Common myeloid progenitor, CD34-positive (primary cell): ENCODE measurements at regions not wholly inside any gene's neighbourhood (a gene's known extent, or its start where the extent isn't known, plus 50 kb on each side); places are given as distances from the start of the nearest gene placed in this dataset.
A peak's percentile ranks its signal among the peaks of the same experiment; 100 is the strongest.

Experiments
- CTCF ChIA-PET: fragments of 350-600 bp; sonication (Branson Sonifier 250); formaldehyde crosslinking; loops from one replicate; lab custom pipeline; 2021; ENCODE audit warnings: antibody characterized with exemption; lab: Charles Lee
- POLR2A ChIA-PET: fragments of 350-600 bp; sonication (Branson Sonifier 250); formaldehyde crosslinking; loops from one replicate; lab custom pipeline; 2021; ENCODE audit warnings: antibody characterized with exemption; lab: Charles Lee
- DNase-seq, 3 donors: peaks; one replicate each; pipeline versions ENCODE4 v3.0.0 to v3.0.0-alpha.2; 2013
- H3K27ac ChIP-seq, 2 experiments: 1 replicate in 1 of 2; 2 replicates in 1 of 2; pipeline ENCODE4 v1.7.0; 2013; ENCODE audit warnings: inconsistent platforms in 2 of 2, low read length in 2 of 2, mild to moderate bottlenecking in 2 of 2, low read depth in 1 of 2, moderate library complexity in 1 of 2; ENCODE audit not compliant: severe bottlenecking in 2 of 2, insufficient read depth in 1 of 2, poor library complexity in 1 of 2
- H3K27me3 ChIP-seq, 5 experiments: replicated peaks in 2 of 5; 1 replicate in 3 of 5; 2 replicates in 2 of 5; pipeline versions ENCODE4 v1.6.1 to v1.7.0; 2013; ENCODE audit warnings: low read length in 4 of 5, mild to moderate bottlenecking in 2 of 5, moderate library complexity in 2 of 5, inconsistent platforms in 1 of 5; ENCODE audit not compliant: insufficient read depth in 5 of 5, control insufficient read depth in 4 of 5
- H3K36me3 ChIP-seq, 4 experiments: 1 replicate in 2 of 4; 2 replicates in 2 of 4; pipeline versions ENCODE4 v1.6.1 to v1.7.0; 2013; ENCODE audit warnings: low read length in 3 of 4, control low read depth in 1 of 4, mild to moderate bottlenecking in 1 of 4; ENCODE audit not compliant: control insufficient read depth in 4 of 4, insufficient read depth in 4 of 4
- H3K4me1 ChIP-seq, 4 experiments: 1 replicate in 3 of 4; 2 replicates in 1 of 4; pipeline versions ENCODE4 v1.6.1 to v1.7.1; 2013; ENCODE audit warnings: low read length in 3 of 4, mild to moderate bottlenecking in 3 of 4, control low read depth in 1 of 4, inconsistent platforms in 1 of 4, moderate library complexity in 1 of 4; ENCODE audit not compliant: control insufficient read depth in 4 of 4, insufficient read depth in 4 of 4; ENCODE audit errors: control extremely low read depth in 1 of 4
- H3K4me3 ChIP-seq, 7 experiments: 1 replicate in 4 of 7; 2 replicates in 3 of 7; pipeline versions ENCODE4 v1.5.1 to v1.7.0; 2013; ENCODE audit warnings: mild to moderate bottlenecking in 7 of 7, low read length in 6 of 7, moderate library complexity in 6 of 7, inconsistent platforms in 2 of 7, low read depth in 2 of 7, control low read depth in 1 of 7; ENCODE audit not compliant: insufficient read depth in 4 of 7, control insufficient read depth in 1 of 7; ENCODE audit errors: extremely low read depth in 1 of 7
- H3K9me3 ChIP-seq, 5 experiments: 1 replicate in 4 of 5; 2 replicates in 1 of 5; pipeline versions ENCODE4 v1.6.1 to v1.7.1; 2013; ENCODE audit warnings: low read length in 4 of 5, mild to moderate bottlenecking in 2 of 5, inconsistent platforms in 1 of 5, low read depth in 1 of 5, moderate library complexity in 1 of 5; ENCODE audit not compliant: control insufficient read depth in 4 of 5, insufficient read depth in 2 of 5; ENCODE audit errors: control extremely low read depth in 1 of 5
- WGBS: methylation state at CpG from one replicate; pipeline ENCODE4 v1.1.5; 2013; ENCODE audit not compliant: insufficient coverage; 5-methylcytosine and 5-hydroxymethylcytosine counted together

DNA sequence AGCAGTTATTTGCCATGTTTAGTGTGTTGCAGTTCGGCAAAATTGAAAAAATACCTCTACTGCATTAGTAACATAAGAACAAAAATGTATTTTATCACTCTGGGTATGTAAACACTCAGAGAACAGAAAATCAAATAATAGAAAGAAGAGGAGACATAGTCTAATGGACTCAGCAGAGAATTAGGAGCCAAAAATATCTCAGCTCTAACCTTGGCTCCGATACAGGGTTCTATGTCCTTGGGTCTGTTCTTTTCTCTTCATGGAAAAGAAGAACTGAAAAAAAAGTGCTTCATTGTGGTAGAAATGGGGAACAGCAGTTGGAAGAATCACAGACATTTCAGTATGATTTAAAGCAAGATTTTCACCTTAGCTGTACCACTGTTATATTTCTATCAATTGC is 240.5 kb upstream of the CXXC4 start:
- WGBS, result 100% methylated on average over 1 of the region's 2 CpGs
- no peak overlapping the region for H3K4me3 ChIP-seq
- no peaks in the 10 kb centered on the region for H3K4me1 ChIP-seq
- no peaks in the 10 kb centered on the region for H3K27me3 ChIP-seq
- H3K27ac ChIP-seq, result no peak overlapping the region
- DNase-seq, result no peak
- ChIA-PET POLR2A (no interaction called here), CTCF (no interaction called here)
- no peaks in the 10 kb centered on the region for H3K9me3 ChIP-seq
- no peaks in the 10 kb centered on the region for H3K36me3 ChIP-seq

DNA sequence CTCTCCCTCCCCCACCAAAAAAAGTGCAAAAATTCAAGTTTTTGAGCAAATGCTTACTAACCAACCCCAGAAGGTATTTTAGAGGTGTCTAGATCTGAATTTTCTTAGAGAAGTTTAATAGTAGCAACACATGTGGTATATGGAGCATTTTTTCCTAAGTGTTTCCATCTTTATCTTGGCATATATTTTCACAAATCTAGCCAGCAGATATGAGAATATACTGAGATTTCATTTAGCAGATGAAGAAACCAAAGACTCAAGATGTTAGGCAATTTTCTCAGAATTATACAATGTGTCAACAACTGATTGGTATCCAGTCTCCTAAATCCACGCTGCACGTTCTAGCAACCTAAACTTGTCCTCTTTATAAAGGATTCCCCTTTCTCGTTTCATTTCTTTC is 245.5 kb upstream of the CXXC4 start:
- H3K4me1 ChIP-seq, result no peaks in the 10 kb centered on the region
- H3K27ac ChIP-seq, result no peak overlapping the region
- no peak overlapping the region for H3K4me3 ChIP-seq
- CTCF ChIA-PET, result no interaction called here
- DNase-seq, result no peak
- no peaks in the 10 kb centered on the region for H3K36me3 ChIP-seq
- WGBS, result no CpG with 5 or more reads among the region's 3 CpGs
- H3K9me3 ChIP-seq, result peaks cover 0 to 1% (median 0%) of the 10 kb centered on the region in 5 experiments
- POLR2A ChIA-PET, result no interaction called here
- no peaks in the 10 kb centered on the region for H3K27me3 ChIP-seq

DNA sequence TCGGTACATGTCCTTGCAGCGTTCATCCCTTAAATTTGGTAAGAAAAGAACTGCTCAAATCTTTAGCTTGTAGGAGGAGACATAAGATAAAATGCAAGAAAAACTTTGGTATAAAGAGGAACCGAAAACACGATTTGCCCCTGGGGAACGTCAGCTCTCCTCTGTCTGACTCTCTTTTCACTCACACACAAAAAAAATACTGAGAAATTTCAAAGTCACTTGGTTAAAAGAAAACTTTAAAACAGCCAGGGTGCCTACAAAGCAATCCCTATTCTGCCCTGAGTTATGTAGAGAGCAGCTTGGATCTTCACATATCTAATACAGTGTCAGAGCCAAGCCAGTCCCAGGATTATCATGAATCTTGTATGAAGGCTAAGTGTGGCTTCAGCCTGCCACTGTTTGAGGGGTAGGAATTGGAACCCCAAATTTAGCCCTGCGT is 248.5 kb upstream of the CXXC4 start:
- no peak for DNase-seq
- Histone ChIP-seq H3K27ac (no peak overlapping the region), H3K36me3 (no peaks in the 10 kb centered on the region), H3K4me3 (no peak overlapping the region), H3K27me3 (no peaks in the 10 kb centered on the region), H3K4me1 (no peaks in the 10 kb centered on the region), H3K9me3 (peaks cover 0 to 1% (median 0%) of the 10 kb centered on the region in 5 experiments)
- WGBS, result 97% methylated on average over 5 of the region's 6 CpGs
- ChIA-PET POLR2A (no interaction called here), CTCF (no interaction called here)

DNA sequence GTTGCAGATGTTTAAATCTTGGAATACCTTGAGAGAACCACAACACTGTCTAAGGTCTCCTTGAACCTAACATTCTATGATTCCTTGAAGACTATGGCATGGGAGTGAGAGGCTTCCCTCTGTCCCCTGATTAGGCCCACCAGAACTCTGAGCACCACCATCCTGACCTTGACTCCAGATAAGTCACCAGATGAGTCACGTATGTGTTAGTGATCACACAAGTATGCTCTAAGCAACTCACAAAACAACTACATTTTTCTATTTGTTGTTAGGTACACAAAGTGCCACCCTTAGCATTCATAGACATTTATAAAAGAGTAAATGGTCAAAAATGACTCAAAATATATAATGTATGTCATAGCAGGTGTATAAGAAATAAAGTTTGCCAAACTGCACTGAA is 252.9 kb upstream of the CXXC4 start:
- Histone ChIP-seq H3K36me3 (no peaks in the 10 kb centered on the region), H3K4me1 (peaks cover 0 to 4% (median 0%) of the 10 kb centered on the region in 4 experiments), H3K9me3 (no peaks in the 10 kb centered on the region), H3K4me3 (no peak overlapping the region), H3K27me3 (no peaks in the 10 kb centered on the region), H3K27ac (no peak overlapping the region)
- no peak for DNase-seq
- POLR2A ChIA-PET, result no interaction called here
- CTCF ChIA-PET, result no interaction called here
- no CpG with 5 or more reads among the region's 1 CpG for WGBS

DNA sequence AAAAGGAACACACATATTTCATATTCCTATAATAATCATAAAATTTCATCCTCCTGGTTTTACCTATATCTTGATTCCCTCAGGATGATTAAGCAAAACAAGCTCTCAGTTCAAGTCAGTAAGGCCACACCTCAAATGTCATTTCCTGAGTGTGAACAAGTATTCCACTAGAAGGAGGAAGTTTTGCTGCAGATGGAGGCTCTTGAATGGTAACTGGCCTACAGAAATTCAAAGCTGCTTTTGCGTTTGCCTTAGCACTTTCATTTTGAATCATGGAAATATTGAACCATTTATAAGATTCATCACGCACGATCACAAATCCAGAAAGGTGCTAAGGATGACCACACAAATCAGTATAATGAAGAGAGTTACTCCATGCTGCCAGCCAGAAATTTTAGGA is 254.4 kb upstream of the CXXC4 start:
- Histone ChIP-seq H3K4me3 (no peak overlapping the region), H3K9me3 (no peaks in the 10 kb centered on the region), H3K4me1 (peaks cover 0 to 4% (median 0%) of the 10 kb centered on the region in 4 experiments), H3K27ac (no peak overlapping the region), H3K27me3 (no peaks in the 10 kb centered on the region), H3K36me3 (no peaks in the 10 kb centered on the region)
- WGBS, result no CpG with 5 or more reads among the region's 3 CpGs
- ChIA-PET POLR2A (no interaction called here), CTCF (no interaction called here)
- DNase-seq, result peak; percentile 13 to 60 (median 42)

DNA sequence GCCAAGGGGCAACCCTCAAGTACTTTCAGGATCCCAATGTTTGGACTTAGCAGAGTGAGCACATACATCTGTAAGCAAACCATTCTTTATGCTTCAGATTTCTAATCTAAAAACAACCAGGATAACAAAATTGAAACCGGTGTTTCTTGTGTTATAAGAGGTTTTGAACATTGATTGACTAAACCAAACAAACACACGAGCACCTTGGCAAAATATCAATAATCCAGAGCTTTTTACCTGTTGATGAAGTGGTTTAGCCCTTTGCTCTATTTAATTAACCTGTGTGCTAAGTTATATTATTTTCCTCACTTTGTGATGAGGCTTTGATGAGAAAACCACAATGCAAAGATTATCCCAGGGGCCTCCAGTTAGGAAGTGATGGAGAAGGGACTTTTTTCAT is 255.3 kb upstream of the CXXC4 start:
- CTCF ChIA-PET, result no interaction called here
- Histone ChIP-seq H3K27me3 (no peaks in the 10 kb centered on the region), H3K4me1 (peaks cover 0 to 4% (median 0%) of the 10 kb centered on the region in 4 experiments), H3K27ac (no peak overlapping the region), H3K9me3 (no peaks in the 10 kb centered on the region), H3K4me3 (no peak overlapping the region), H3K36me3 (no peaks in the 10 kb centered on the region)
- WGBS, result no CpG with 5 or more reads among the region's 2 CpGs
- POLR2A ChIA-PET, result no interaction called here
- DNase-seq, result no peak

DNA sequence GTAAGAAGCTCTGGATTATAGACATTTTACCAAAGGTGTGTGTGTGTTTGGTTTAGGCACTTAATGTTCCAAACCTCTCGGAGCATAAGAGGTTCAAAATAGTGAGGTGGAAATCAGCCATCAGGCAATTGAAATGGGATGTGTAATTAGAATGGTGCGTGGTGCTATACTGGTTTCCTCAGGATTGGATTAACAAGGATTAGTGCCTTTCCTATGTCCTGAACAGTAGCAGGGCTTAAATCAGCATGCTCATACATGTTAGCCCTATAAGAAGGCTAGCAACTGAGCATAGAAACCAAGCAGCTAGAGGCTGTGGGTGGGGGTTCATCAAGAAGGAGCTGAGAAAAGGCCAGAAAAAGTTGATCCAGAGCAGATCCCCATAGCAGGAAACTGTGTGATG is 256.8 kb upstream of the CXXC4 start:
- Histone ChIP-seq H3K4me1 (peaks cover 0 to 4% (median 0%) of the 10 kb centered on the region in 4 experiments), H3K27ac (no peak overlapping the region), H3K27me3 (no peaks in the 10 kb centered on the region), H3K36me3 (no peaks in the 10 kb centered on the region), H3K9me3 (no peaks in the 10 kb centered on the region), H3K4me3 (no peak overlapping the region)
- DNase-seq, result no peak
- WGBS, result 100% methylated on average over 2 of the region's 2 CpGs
- POLR2A ChIA-PET, result interaction anchor here (0.6 kb wide), 1 partner anchor 1044 kb away, joined by 3 read pairs; no protein-coding TSS in a partner anchor
- CTCF ChIA-PET, result interaction anchor here (0.6 kb wide), 2 partner anchors 931 to 1010 kb away, joined by 3 to 4 read pairs; no protein-coding TSS in a partner anchor
